HEK293T (cell line): ENCODE measurements at regions not wholly inside any gene's neighbourhood (a gene's known extent, or its start where the extent isn't known, plus 50 kb on each side); places are given as distances from the start of the nearest gene placed in this dataset.

Experiments used
- CTCF ChIA-PET: fragments of 350-600 bp; formaldehyde crosslinking; extraction: SDS; loops from one replicate; lab custom pipeline; 2021; ENCODE audit warnings: antibody characterized with exemption, inconsistent platforms; lab: Yijun Ruan, JAX
- POLR2A ChIA-PET: fragments of 350-600 bp; formaldehyde crosslinking; extraction: SDS; loops from one replicate; lab custom pipeline; 2020; ENCODE audit warnings: antibody characterized with exemption, inconsistent platforms; lab: Yijun Ruan, JAX
- DNase-seq: peaks from one replicate; pipeline ENCODE4 v3.0.0; 2012; ENCODE audit warnings: mixed read lengths; ENCODE audit errors: extremely low spot score
- ARNT ChIP-seq: fragments of 450-650 bp; IDR thresholded peaks from 2 replicates; pipeline ENCODE4 v1.6.1; 2017; ENCODE audit warnings: mild to moderate bottlenecking
- BHLHE40 ChIP-seq: fragments of 450-650 bp; IDR thresholded peaks from 2 replicates; pipeline ENCODE4 v1.6.1; 2016; ENCODE audit warnings: mild to moderate bottlenecking, moderate library complexity, borderline replicate concordance
- CTBP1 ChIP-seq: fragments of 450-650 bp; IDR thresholded peaks from 2 replicates; pipeline ENCODE4 v1.6.1; 2016; ENCODE audit warnings: borderline replicate concordance
- ELF4 ChIP-seq: fragments of 450-650 bp; IDR thresholded peaks from 2 replicates; pipeline ENCODE4 v1.6.1; 2017; ENCODE audit warnings: antibody characterized with exemption
- FOXA1 ChIP-seq: fragments of 450-650 bp; IDR thresholded peaks from 2 replicates; pipeline ENCODE4 v1.6.1; 2016; ENCODE audit warnings: mild to moderate bottlenecking
- FOXK2 ChIP-seq: fragments of 450-650 bp; IDR thresholded peaks from 2 replicates; pipeline ENCODE4 v1.6.1; 2016; ENCODE audit warnings: mild to moderate bottlenecking
- FOXM1 ChIP-seq: fragments of 450-650 bp; IDR thresholded peaks from 2 replicates; pipeline ENCODE4 v1.6.1; 2017; ENCODE audit warnings: mild to moderate bottlenecking, borderline replicate concordance
- HDGF ChIP-seq: fragments of 450-650 bp; IDR thresholded peaks from 2 replicates; pipeline ENCODE4 v1.6.1; 2017; ENCODE audit warnings: antibody characterized with exemption, borderline replicate concordance
- L3MBTL2 ChIP-seq: fragments of 450-650 bp; conservative IDR thresholded peaks from 2 replicates; pipeline ENCODE4 v1.6.1; 2016; ENCODE audit warnings: mild to moderate bottlenecking
- LEF1 ChIP-seq: fragments of 450-650 bp; IDR thresholded peaks from 2 replicates; pipeline ENCODE4 v1.6.1; 2017; ENCODE audit warnings: mild to moderate bottlenecking, borderline replicate concordance
- NFRKB ChIP-seq: fragments of 450-650 bp; IDR thresholded peaks from 2 replicates; pipeline ENCODE4 v1.6.1; 2016; ENCODE audit warnings: mild to moderate bottlenecking, moderate library complexity
- SP1 ChIP-seq: fragments of 450-650 bp; IDR thresholded peaks from 2 replicates; pipeline ENCODE4 v1.6.1; 2017
- SUZ12 ChIP-seq: fragments of 450-650 bp; IDR thresholded peaks from 2 replicates; pipeline ENCODE4 v1.6.1; 2016; ENCODE audit warnings: mild to moderate bottlenecking
- TARDBP ChIP-seq: fragments of 450-650 bp; IDR thresholded peaks from 2 replicates; pipeline ENCODE4 v1.6.1; 2016
- ZNF384 ChIP-seq: fragments of 450-650 bp; IDR thresholded peaks from 2 replicates; pipeline ENCODE4 v1.6.1; 2016
- TF ChIP-seq, protein P1 (sequence below): fragments of 450-650 bp; IDR thresholded peaks from 2 replicates; pipeline ENCODE4 v1.6.1; 2016

- ChIA-PET POLR2A (no interaction called here), CTCF (no interaction called here)
- no peak for DNase-seq
- TF ChIP-seq ZNF384 (no peak), TARDBP (no peak), FOXA1 (no peak), LEF1 (no peak), HDGF (no peak), CTBP1 (no peak), ELF4 (no peak), SP1 (no peak), FOXM1 (no peak), ARNT (no peak)
- TF ChIP-seq, protein P1, sequence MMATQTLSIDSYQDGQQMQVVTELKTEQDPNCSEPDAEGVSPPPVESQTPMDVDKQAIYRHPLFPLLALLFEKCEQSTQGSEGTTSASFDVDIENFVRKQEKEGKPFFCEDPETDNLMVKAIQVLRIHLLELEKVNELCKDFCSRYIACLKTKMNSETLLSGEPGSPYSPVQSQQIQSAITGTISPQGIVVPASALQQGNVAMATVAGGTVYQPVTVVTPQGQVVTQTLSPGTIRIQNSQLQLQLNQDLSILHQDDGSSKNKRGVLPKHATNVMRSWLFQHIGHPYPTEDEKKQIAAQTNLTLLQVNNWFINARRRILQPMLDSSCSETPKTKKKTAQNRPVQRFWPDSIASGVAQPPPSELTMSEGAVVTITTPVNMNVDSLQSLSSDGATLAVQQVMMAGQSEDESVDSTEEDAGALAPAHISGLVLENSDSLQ: no peak
Observed at GRCh38 chr3:26522919-26523318, 99.7 kb upstream of the LRRC3B start.

DNA sequence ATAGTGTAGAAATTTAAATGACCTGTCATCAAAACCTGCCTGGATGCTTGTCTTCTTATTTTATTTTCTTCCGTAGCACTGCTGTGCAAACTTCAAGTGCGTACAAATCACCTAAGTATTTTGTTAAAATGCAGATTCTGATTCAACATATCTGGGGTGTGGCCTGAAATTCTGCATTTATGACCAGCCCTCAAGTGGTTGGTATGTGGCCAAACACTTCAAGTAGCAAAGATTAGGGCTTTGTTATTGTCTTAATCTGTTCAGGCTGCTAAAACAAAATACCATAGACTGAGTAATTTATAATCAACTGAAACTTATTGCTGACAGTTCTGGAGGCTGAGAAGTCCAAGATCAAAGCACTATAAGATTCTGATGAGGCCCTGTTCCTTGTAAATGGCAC is 97.6 kb upstream of the LRRC3B start:
- DNase-seq: no peak
- TF ChIP-seq, protein P1: no peak
- TF ChIP-seq SP1 (no peak), ELF4 (no peak), BHLHE40 (no peak)
- POLR2A ChIA-PET: no interaction called here
- CTCF ChIA-PET: no interaction called here

DNA sequence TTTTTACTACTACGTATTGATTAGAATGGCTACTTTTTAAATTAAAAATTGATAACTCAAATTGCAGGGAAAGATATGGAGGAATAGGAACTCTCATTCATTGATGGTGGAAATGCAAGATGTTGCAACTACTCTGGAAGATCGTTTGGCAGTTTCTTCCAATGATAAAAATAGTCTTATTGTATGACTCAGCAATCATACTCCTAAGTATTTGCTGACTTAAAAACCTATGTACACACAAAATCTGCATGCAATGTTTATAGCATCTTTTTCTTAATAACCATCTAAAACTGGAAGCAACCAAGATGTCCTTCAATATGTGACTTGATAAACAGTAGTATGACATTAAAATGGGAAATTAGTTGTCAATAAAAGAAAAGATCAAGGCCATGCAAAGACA is 87.4 kb upstream of the LRRC3B start:
- DNase-seq: no peak
- TF ChIP-seq SP1: no peak
- TF ChIP-seq, protein P1: no peak
- TF ChIP-seq FOXK2: no peak
- no peak for TF ChIP-seq ZNF384
- TF ChIP-seq ELF4: no peak
- TF ChIP-seq FOXM1: no peak
- ChIA-PET CTCF (no interaction called here), POLR2A (no interaction called here)

- no peak for DNase-seq
- ChIA-PET POLR2A (no interaction called here), CTCF (no interaction called here)
- TF ChIP-seq ARNT (no peak), NFRKB (no peak), TARDBP (no peak), L3MBTL2 (no peak), ELF4 (no peak), LEF1 (no peak), ZNF384 (no peak), BHLHE40 (no peak), FOXM1 (no peak), FOXA1 (no peak), HDGF (no peak), FOXK2 (no peak), SP1 (no peak), CTBP1 (no peak), SUZ12 (no peak)
- TF ChIP-seq, protein P1: no peak
Observed at GRCh38 chr3:26536955-26537354, 85.6 kb upstream of the LRRC3B start.

- no peak for DNase-seq
- CTCF ChIA-PET: no interaction called here
Observed at GRCh38 chr3:26550413-26550812, 72.2 kb upstream of the LRRC3B start.

DNA sequence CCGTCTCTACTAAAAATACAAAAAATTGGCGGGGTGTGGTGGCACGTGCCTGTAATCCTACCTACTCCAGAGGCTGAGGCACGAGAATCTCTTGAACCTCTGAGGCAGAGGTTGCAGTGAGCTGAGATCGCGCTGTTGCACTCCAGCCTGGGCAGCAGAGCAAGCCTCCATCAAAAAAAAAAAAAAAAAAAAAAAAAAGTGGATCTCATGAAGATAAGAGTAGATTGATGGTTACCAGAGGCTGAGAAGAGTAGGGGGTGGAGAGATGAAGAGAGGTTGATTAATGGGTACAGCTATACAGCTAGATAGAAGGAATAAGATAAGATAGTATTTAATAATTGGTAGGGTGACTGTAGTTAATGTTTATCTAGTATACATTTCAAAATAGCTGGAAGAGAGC is 65.9 kb upstream of the LRRC3B start:
- POLR2A ChIA-PET: no interaction called here
- TF ChIP-seq L3MBTL2 (no peak), LEF1 (no peak), ARNT (no peak), BHLHE40 (no peak), HDGF (no peak)
- TF ChIP-seq, protein P1: no peak
- DNase-seq: no peak
- CTCF ChIA-PET: interaction anchor here (0.6 kb wide), 1 partner anchor 952 kb away, joined by 3 read pairs; no protein-coding TSS in a partner anchor

More at GRCh38 chr3:26550413-26550812, 72.2 kb upstream of the LRRC3B start:
- POLR2A ChIA-PET: no interaction called here
- TF ChIP-seq FOXM1 (no peak), CTBP1 (no peak), BHLHE40 (no peak), HDGF (no peak), TARDBP (no peak), LEF1 (no peak), SUZ12 (no peak), SP1 (no peak)

DNA sequence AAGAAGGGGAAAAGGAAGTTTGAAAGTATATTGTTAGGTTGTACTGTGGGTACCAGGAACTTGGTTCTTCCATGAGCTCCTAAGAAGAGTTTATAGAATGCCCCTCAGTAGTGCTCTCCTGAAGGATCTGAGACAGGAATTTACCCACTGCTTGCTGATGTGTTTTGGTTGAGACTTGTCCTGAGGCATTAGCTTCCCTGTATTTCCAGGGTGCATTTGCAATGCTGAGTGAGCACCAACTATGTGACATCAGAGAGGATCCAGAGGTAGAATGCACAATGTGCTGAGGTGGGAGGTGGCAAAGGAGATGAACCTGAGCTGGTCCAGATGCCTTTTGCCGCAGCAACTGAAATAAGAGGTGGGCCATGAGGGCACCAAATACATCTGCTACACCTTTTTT is 64.3 kb upstream of the LRRC3B start:
- ChIA-PET CTCF (no interaction called here), POLR2A (no interaction called here)
- TF ChIP-seq BHLHE40 (no peak), ZNF384 (no peak), CTBP1 (no peak), TARDBP (no peak), ELF4 (no peak), FOXK2 (no peak), L3MBTL2 (no peak), SUZ12 (no peak)
- no peak for DNase-seq
